ENCODE measurements at regions not wholly inside any gene's neighbourhood (a gene's known extent, or its start where the extent isn't known, plus 50 kb on each side); places are given as distances from the start of the nearest gene placed in this dataset.

DNA sequence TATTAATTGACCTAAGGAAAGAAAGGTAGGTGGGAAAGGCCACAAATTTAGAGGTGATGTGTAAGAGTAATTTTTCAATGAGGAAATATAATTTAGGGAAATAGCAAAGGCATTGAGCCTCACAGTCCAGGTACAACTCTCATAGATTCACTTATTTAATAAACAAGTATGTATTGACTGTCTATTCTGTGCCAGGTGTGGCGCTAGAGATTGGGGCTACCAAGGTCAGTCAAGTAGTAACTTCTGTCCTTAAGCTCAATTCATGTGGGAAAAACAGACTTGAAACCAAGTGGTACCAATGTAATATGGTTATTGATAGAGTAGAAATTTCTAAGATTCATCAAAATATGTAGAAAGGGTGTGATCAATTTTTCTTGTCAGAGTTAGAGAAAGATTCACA, 257.5 kb downstream of the C4orf33 start:
- TF ChIP-seq, protein P1, sequence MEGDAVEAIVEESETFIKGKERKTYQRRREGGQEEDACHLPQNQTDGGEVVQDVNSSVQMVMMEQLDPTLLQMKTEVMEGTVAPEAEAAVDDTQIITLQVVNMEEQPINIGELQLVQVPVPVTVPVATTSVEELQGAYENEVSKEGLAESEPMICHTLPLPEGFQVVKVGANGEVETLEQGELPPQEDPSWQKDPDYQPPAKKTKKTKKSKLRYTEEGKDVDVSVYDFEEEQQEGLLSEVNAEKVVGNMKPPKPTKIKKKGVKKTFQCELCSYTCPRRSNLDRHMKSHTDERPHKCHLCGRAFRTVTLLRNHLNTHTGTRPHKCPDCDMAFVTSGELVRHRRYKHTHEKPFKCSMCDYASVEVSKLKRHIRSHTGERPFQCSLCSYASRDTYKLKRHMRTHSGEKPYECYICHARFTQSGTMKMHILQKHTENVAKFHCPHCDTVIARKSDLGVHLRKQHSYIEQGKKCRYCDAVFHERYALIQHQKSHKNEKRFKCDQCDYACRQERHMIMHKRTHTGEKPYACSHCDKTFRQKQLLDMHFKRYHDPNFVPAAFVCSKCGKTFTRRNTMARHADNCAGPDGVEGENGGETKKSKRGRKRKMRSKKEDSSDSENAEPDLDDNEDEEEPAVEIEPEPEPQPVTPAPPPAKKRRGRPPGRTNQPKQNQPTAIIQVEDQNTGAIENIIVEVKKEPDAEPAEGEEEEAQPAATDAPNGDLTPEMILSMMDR (IDR thresholded peaks at IDR 0.05; ENCODE audit: poor library complexity): no peak
- TF ChIP-seq EZH2phosphoT487 (IDR thresholded peaks at IDR 0.05; ENCODE audit: low read depth, severe bottlenecking, unreplicated experiment): no peak
- TF ChIP-seq EZH2 (IDR thresholded peaks at IDR 0.05; ENCODE audit: borderline replicate concordance): no peak

All from hepatocyte (in vitro differentiated cells).